ENCODE measurements at regions not wholly inside any gene's neighbourhood (a gene's known extent, or its start where the extent isn't known, plus 50 kb on each side); places are given as distances from the start of the nearest gene placed in this dataset.

GRCh38 chr5:85931220-85931619 is 686.5 kb upstream of the COX7C start:
- no peaks in the 10 kb centered on the region for H3K36me3 ChIP-seq (ENCODE audit: control insufficient read depth, insufficient read depth, low read length)
- H3K27ac ChIP-seq (ENCODE audit: low read length), result no peak overlapping the region
- no peaks in the 10 kb centered on the region for H3K9me3 ChIP-seq (ENCODE audit: control insufficient read depth, insufficient read depth, low read length)
- H3K4me3 ChIP-seq (ENCODE audit: low read length), result no peak overlapping the region
- H3K27me3 ChIP-seq (ENCODE audit: control insufficient read depth, insufficient read depth, low read length), result no peaks in the 10 kb centered on the region
- H3K36me3 Mint-ChIP-seq, result peaks cover 9% of the 10 kb centered on the region
- WGBS (ENCODE audit: insufficient coverage), result 90% methylated on average over 2 of the region's 3 CpGs
- intact Hi-C loops (cut with micrococcal nuclease), result no loop called here
- DNase-seq, result no peak
- H3K4me1 ChIP-seq (ENCODE audit: control insufficient read depth, insufficient read depth, low read length), result no peaks in the 10 kb centered on the region
- no peaks in the 10 kb centered on the region for H3K4me1 Mint-ChIP-seq
- TF ChIP-seq CTCF (IDR thresholded peaks at IDR 0.05), result no peak
- peaks cover 3 to 10% of the 10 kb centered on the region in 2 donors for H3K9me3 Mint-ChIP-seq
- H3K27me3 Mint-ChIP-seq (ENCODE audit: low read depth in 2 of 2), result no peaks in the 10 kb centered on the region
- no peak for ATAC-seq
- H3K27ac Mint-ChIP-seq, result no peak overlapping the region
- H3K4me3 Mint-ChIP-seq, result no peak overlapping the region

GRCh38 chr5:85938201-85938600 is 679.5 kb upstream of the COX7C start:
- TF ChIP-seq CTCF (IDR thresholded peaks at IDR 0.05), result no peak
- Mint-ChIP-seq H3K27me3 (ENCODE audit: low read depth in 2 of 2) (no peaks in the 10 kb centered on the region), H3K27ac (no peak overlapping the region), H3K4me1 (no peaks in the 10 kb centered on the region), H3K9me3 (peaks cover 2 to 17% of the 10 kb centered on the region in 2 donors), H3K36me3 (peaks cover 8% of the 10 kb centered on the region), H3K4me3 (no peak overlapping the region)
- Histone ChIP-seq H3K4me1 (ENCODE audit: control insufficient read depth, insufficient read depth, low read length) (no peaks in the 10 kb centered on the region), H3K9me3 (ENCODE audit: control insufficient read depth, insufficient read depth, low read length) (no peaks in the 10 kb centered on the region), H3K36me3 (ENCODE audit: control insufficient read depth, insufficient read depth, low read length) (no peaks in the 10 kb centered on the region), H3K27me3 (ENCODE audit: control insufficient read depth, insufficient read depth, low read length) (no peaks in the 10 kb centered on the region), H3K27ac (ENCODE audit: low read length) (no peak overlapping the region), H3K4me3 (ENCODE audit: low read length) (no peak overlapping the region)
- intact Hi-C loops (cut with micrococcal nuclease), result no loop called here
- WGBS (ENCODE audit: insufficient coverage), result 34% methylated on average over 3 of the region's 3 CpGs
- ATAC-seq (no peak), DNase-seq (no peak)

GRCh38 chr5:85951707-85952210 is 666.0 kb upstream of the COX7C start:
- DNase-seq (no peak), ATAC-seq (no peak)
- Histone ChIP-seq H3K36me3 (ENCODE audit: control insufficient read depth, insufficient read depth, low read length) (no peaks in the 10 kb centered on the region), H3K4me1 (ENCODE audit: control insufficient read depth, insufficient read depth, low read length) (no peaks in the 10 kb centered on the region), H3K27me3 (ENCODE audit: control insufficient read depth, insufficient read depth, low read length) (no peaks in the 10 kb centered on the region), H3K9me3 (ENCODE audit: control insufficient read depth, insufficient read depth, low read length) (no peaks in the 10 kb centered on the region), H3K4me3 (ENCODE audit: low read length) (no peak overlapping the region), H3K27ac (ENCODE audit: low read length) (no peak overlapping the region)
- Mint-ChIP-seq H3K27ac (no peak overlapping the region), H3K9me3 (peaks cover 12% of the 10 kb centered on the region in 2 donors), H3K4me1 (no peaks in the 10 kb centered on the region), H3K4me3 (no peak overlapping the region), H3K27me3 (ENCODE audit: low read depth in 2 of 2) (no peaks in the 10 kb centered on the region), H3K36me3 (peaks cover 7% of the 10 kb centered on the region)
- 84% methylated on average over 3 of the region's 3 CpGs for WGBS (ENCODE audit: insufficient coverage)
- TF ChIP-seq CTCF (IDR thresholded peaks at IDR 0.05), result no peak
- intact Hi-C loops (cut with micrococcal nuclease), result no loop called here

- no peak overlapping the region for H3K4me3 Mint-ChIP-seq
- peaks cover 7% of the 10 kb centered on the region for H3K36me3 Mint-ChIP-seq
- H3K4me3 ChIP-seq (ENCODE audit: low read length), result no peak overlapping the region
- no peak overlapping the region for H3K27ac ChIP-seq (ENCODE audit: low read length)
- TF ChIP-seq CTCF (IDR thresholded peaks at IDR 0.05), result no peak
- no peak for ATAC-seq
- no peaks in the 10 kb centered on the region for H3K27me3 ChIP-seq (ENCODE audit: control insufficient read depth, insufficient read depth, low read length)
- intact Hi-C loops (cut with micrococcal nuclease), result no loop called here
- no peaks in the 10 kb centered on the region for H3K4me1 Mint-ChIP-seq
- no peak overlapping the region for H3K27ac Mint-ChIP-seq
- H3K9me3 ChIP-seq (ENCODE audit: control insufficient read depth, insufficient read depth, low read length), result no peaks in the 10 kb centered on the region
- no peaks in the 10 kb centered on the region for H3K27me3 Mint-ChIP-seq (ENCODE audit: low read depth in 2 of 2)
- no peak for DNase-seq
- H3K9me3 Mint-ChIP-seq, result peaks cover 12% of the 10 kb centered on the region in 2 donors
- H3K36me3 ChIP-seq (ENCODE audit: control insufficient read depth, insufficient read depth, low read length), result no peaks in the 10 kb centered on the region
- H3K4me1 ChIP-seq (ENCODE audit: control insufficient read depth, insufficient read depth, low read length), result no peaks in the 10 kb centered on the region
- 89% methylated on average over 1 of the region's 2 CpGs for WGBS (ENCODE audit: insufficient coverage)
These were observed 665.1 kb upstream of the COX7C start for GRCh38 chr5:85952680-85953079.

Data from natural killer cell (primary cell).